NCI-H526 treated with DMSO at 0.1 percent for 48 hours (cell line): ENCODE measurements at regions not wholly inside any gene's neighbourhood (a gene's known extent, or its start where the extent isn't known, plus 50 kb on each side); places are given as distances from the start of the nearest gene placed in this dataset.
"Not testable (repeated sequence)": the region's sequence is repeated elsewhere in the genome, so short reads cannot be mapped to it uniquely, and the experiment has no call there.

ENCODE experiments used
- DNase-seq: peaks from one replicate; lab custom pipeline; 2025; lab: John Stamatoyannopoulos, UW

- no peak for DNase-seq
These were observed 518.3 kb downstream of the ADRA2A start for GRCh38 chr10:111595173-111595572.

- DNase-seq: no peak
These were observed 521.7 kb downstream of the ADRA2A start for GRCh38 chr10:111598433-111599059.

- DNase-seq: no peak
These were observed 523.1 kb downstream of the ADRA2A start for GRCh38 chr10:111599943-111600342.

DNA sequence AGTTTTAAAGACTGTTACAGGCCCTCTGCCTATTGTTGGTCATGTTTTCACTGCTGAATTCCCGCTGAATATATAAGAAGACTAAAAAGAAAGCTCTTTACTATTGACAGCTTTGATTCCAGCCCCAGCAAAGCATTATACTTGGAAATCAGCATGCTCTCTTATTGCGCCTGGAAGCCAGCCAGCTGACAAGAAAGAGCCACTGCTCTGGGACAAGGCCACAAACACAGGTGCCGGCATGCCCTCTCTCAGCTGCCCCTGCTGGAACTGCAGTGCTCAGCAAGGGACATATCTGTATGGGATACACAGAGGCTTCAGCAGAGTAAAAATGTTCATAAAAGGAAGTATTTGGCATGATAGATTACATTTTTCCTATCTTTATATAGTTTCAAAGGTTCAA is 523.9 kb downstream of the ADRA2A start:
- DNase-seq: no peak

- no peak for DNase-seq
These were observed 535.4 kb downstream of the ADRA2A start for GRCh38 chr10:111612273-111612672.

- DNase-seq: no peak
These were observed 549.4 kb downstream of the GPAM start for GRCh38 chr10:111634191-111634590.

GRCh38 chr10:111646021-111646420 is 537.5 kb downstream of the GPAM start:
- no peak for DNase-seq

- DNase-seq: no peak
These were observed 535.5 kb downstream of the GPAM start for GRCh38 chr10:111648046-111648445.

- DNase-seq: not testable (repeated sequence)
These were observed 534.5 kb downstream of the GPAM start for GRCh38 chr10:111649080-111649479.

- no peak for DNase-seq
These were observed 533.5 kb downstream of the GPAM start for GRCh38 chr10:111650088-111650487.

- DNase-seq: no peak
These were observed 527.5 kb downstream of the GPAM start for GRCh38 chr10:111656066-111656465.

- DNase-seq: no peak
These were observed 505.8 kb downstream of the GPAM start for GRCh38 chr10:111677759-111678158.

DNA sequence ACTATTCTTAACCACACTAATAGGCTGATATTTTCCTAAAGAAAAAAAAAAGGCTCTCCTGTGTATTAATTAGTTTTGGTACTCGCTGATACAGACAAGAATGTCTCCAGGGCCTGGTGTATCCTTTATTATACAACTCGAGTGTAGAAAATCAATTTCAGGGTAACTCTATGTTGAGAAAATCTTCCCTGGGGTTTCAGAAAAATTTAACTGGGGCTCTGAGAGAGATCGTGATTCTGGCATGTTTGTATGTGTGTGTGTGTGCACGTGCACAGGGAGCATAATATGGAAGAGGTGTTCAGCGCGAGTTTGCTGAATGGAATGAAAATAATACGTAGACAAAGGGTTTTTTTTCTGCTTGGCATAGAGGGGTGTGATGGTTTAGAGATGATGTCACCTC is 496.8 kb downstream of the GPAM start:
- DNase-seq: no peak

DNA sequence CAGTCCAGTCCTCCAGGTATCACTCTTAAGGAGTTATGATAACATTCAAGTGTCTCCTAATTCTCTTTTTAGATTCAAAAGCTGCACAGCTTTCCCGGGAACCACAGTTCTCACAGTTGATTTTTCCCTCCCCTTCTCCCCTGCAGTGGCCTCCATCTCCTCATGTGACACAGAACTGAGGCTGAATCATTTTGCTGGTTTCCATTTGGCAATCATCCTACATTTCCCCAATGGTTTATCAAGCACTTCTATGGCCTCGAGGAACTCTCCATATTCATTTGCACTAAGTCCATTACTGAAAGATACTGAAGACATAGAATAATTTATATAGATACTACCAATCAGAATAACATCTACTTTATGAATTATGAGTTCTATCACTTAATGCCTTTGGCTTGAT is 484.9 kb downstream of the GPAM start:
- DNase-seq: no peak

DNA sequence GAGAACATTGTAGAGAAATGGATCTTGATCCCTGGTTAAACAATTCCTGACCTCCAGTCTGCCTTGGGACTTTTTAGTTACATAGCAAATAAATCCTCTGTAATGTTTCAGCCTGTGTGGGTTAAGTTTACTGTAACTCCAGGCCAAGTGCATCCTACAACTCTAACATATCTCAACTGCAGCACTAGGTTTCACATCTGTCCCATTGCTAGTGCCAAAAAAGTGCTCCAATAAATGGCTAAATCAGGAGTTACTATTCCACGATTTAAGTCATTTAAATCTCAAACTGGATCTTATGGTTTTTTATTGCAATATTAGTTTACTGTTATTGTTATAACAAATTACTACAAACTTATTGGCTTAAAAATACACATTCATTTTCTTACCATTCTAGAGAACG is 479.6 kb downstream of the GPAM start:
- DNase-seq: no peak

DNA sequence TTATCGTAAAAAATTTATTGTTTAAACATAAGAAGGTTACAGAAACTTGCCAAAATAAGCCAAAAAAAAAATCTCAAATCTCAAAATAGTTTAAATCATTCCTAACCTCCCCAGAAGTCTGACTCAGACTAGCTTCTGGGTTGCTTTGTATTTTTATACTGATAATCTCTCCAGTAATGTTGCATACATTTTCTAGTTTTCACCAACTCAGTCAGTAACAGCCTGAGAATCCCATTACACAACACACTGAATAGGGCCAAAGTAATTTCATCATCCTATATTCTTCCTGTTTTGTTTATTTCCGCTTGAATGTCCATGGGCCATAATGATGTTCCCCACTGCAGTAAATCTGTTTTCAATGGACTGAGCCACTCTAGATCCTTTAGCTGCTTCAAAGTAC is 478.5 kb downstream of the GPAM start:
- no peak for DNase-seq

DNA sequence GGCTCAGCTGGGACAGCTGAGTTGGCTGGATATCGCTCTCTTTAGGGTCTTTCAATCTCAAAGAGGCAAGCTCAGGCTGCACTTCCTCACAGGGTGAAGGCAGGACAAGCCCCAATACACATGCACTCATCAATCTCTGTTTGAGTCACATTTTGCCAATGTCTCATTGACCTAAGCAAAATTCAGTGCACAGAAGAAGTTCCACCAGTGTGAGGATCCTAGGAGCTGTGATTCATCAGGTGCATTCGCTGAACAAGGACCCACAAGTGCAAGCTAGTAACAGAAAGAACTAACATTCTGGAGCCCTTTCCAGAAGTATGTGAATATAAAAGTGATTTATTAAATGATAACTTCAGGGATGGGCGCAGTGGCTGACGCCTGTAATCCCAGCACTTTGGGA is 477.2 kb downstream of the GPAM start:
- DNase-seq: no peak

DNA sequence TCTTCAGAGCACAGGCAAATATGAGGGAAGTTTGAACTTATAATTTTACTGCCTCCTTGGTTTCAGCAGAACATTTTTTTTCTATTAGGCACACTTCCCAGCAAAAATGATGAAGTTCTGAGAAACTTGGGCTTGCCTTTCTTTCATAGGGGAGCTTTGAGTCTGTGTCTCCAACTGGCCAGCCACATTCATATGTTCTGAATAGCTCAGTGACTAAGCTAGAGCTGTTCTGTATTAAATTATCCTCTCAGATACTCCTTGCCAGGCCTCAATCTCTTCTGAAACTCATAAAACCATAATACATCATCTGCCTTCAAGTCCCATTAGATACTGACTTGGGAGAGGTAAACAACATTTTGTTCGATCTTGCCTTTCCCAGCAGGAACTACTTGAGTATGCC is 476.5 kb downstream of the GPAM start:
- DNase-seq: no peak

- DNase-seq: no peak
These were observed 474.0 kb downstream of the GPAM start for GRCh38 chr10:111709603-111710002.

DNA sequence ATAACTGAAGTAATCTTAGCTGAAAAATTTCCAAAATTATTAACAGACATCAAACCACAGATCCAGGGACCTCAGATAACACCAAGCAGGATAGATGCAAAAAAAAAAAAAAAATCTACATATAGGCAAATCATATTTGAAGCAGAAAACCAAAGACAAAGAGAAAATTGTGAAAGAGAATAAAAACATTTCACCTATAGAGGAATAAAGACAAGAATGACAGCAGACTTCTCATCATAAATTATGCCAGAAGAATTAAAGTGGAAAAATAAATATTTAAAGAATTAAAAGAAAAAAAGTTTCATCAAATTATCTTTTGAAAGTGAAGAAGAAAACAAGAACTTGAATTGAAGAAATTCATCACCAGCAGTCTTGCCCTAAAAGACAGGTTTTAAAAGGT is 467.5 kb downstream of the GPAM start:
- no peak for DNase-seq

GRCh38 chr10:111724121-111724520 is 459.4 kb downstream of the GPAM start:
- no peak for DNase-seq

- DNase-seq: no peak
These were observed 458.5 kb downstream of the GPAM start for GRCh38 chr10:111725050-111725449.

- DNase-seq: no peak
These were observed 451.3 kb downstream of the GPAM start for GRCh38 chr10:111732166-111732785.
